Ammon's horn (tissue), 1 donor: ENCODE measurements at regions not wholly inside any gene's neighbourhood (a gene's known extent, or its start where the extent isn't known, plus 50 kb on each side); places are given as distances from the start of the nearest gene placed in this dataset.

Source experiments
- DNase-seq: peaks from one replicate; pipeline ENCODE4 v3.0.0-alpha.2; 2016; ENCODE audit warnings: low spot score

DNA sequence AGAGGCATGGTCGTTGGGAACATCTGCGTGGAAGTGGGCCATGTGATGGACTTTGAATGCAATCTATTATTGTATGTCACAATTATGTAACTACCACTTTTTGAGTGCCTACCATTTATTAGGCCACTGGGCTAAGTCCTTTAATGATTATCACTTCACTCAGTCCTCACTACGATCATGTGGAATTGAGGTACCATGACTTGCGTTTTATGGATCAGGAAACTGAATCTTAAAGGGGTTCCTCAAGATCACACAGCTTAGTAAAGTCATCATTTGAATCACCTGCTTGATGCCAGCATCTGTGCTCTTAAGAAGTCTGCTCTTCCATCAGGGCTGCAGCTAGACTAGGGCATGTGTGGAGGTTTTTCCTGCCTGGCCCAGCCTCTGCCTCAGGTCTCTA, 136.7 kb downstream of the DAD1 start:
- no peak for DNase-seq

DNA sequence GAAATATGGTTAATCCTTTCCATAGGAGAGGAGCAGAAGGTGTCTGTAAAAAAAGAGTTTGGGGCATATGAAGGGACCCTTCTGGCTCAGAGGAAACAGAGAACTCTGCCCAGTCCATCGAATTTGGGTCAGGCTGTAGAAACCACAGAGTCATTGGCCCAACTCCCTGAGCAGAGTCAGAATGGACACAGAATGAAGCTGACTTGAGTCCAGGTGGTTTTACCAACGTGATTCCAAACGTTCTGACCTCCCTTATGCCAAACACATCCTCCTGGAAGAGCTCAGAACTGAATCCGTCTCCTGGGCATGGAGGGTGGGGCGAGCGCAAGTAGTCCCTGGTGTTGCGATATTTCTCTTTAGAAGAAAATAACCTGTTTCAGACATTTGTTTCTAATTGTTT, 138.8 kb downstream of the DAD1 start:
- no peak for DNase-seq

DNA sequence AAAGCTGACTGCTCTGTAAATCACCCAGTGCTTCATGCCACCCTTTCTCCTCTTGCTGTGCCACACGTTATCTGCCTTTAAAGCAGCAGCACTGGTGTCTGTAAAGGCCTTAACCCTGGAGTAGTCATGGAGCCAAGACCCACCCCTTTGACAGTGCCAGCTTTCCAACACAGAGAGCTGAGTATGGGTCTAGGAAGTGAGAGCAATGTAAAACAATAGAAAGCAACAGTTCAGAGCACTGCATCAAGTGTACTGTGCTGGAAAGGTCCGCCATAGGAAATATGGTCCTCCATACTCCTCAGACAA, 139.5 kb downstream of the DAD1 start:
- no peak for DNase-seq

DNA sequence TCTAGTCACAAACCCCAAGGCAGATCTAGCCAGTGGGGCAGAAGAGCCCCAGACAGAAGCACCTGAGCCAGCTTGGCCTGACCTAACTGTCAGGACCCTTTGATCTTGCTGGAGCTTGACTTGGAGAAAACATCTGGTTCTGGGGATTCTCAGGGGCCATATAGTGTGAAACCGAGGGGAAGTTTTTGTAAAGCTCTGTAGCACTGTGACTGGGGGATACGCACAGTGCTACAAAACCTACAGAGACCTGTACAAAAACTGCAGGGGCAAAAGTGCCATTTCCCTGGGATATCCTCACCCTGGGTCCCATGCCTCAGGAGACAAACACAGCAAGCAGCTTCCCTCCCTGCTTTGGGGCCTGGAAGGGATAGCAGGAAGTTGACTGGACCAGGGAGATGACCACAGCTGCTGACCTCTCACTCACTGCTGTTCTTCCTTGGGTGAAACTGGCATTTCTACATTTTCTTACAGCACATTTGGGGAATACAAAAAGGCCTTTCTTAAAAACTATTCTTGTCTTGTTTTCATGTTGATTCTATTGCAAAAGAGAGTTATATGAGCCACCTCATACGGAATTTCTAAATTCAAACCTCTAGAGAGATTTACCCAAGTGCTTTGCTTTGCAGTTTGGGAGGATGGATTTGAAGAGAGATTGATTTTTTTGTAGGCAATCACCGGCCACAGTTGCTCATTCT, 140.0 kb downstream of the DAD1 start:
- DNase-seq = peak; percentile 42

DNA sequence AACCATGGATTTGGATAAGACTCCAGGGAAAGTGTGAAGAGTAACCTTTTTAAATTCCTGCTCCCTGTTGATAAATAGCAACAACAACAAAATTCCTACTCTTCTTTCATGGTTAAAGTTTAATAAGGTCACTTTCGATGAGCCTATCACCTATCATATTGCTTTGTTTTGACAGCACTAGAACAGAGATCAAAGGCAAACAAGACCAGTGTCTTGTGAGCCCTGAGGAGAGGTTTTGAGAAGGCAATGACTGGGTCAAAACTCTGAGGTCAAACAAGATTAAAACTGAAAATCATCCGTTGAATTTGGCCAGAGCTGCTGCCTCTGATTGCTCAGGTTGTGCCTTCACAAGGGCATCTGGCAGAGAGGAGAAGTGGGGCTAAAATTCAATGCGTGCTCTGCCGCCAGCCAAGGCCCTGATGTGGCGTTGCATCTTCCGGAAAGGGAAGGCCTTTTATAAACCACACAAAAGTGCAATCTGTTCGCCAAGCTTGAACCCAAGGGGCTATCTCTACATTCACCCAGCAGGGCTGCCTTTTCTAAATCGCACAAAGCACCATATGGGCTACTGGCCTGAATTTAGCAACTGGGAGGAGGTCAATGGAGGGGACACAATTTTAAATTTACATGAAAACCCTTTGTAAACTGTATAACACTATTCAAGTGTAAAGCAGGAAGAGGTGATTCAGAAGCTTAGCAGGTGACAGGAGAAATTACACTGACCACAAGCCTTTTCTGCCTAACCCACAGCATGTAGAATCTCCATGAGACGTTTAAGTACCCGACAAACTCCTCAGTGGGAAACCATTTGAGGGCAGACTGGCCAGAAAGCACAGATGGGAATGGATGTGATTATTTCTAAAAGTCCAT, 140.8 kb downstream of the DAD1 start:
- DNase-seq = peak; percentile 31

DNA sequence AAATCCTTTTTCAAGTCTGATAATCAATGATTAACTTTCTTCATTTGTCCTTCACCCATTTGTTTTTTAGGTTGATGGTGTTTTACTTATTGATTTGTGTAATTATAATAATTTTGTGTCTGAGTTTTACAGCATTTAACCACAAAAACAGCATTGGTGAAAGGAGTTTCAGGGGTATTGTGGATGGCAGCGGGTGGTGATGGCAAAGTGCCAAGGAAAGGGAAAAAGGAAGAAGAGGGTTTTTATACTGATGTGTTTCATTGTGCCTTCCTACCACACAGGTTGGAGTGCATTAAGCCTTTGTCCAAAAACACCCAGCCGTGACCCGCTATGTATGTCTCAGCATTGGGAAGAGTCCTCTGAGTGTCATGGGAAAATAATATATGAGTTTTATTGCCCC, 150.3 kb downstream of the DAD1 start:
- DNase-seq = no peak

DNA sequence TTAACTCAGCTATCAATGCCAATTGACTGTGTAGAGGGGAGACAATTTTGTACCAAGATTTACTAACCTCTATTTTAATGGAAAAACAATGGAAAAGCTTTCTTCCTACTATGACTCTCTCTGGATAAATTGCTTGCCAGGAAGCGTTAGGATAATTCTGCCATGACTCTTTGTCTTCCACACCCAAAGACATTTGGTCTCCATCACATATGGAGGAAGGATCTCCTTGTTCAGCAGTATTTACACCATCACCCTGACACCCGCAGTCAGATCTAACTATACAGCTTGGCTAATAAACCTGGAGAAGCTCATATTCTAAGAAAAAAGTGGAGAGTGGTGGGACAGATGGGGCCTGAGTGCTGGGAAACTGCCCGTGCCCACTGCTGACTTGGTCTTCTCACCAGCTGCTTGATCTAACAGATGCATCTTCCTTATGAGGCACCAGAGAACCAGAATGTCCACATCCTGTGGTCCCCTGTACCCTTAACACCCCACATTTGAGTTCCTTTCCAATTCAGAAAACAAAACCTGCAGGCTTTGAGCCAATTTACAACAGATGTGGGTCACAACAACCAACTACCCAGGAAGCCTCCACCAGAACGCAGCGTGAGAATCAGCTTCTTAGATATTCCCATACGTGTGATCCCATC, 154.0 kb downstream of the DAD1 start:
- no peak for DNase-seq

DNA sequence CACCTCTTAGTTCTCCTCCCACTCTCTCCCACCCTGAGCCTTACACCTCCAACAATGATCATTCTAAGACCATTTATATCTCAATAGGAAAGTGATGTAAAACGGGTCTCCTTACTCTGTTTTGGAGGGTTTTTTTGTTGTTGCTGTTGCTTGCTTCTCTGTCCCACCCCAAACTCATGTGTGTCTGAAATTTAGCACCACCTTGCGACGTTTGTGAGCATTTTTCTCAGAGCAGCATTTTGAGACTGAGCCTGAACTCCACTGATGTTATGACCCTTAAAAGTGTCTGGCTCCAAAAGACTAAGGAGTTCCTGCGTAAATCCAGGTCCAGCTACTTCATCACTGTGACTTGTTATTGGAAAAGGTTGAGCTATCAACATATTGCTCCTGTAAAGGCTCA, 155.0 kb downstream of the DAD1 start:
- DNase-seq = no peak

DNA sequence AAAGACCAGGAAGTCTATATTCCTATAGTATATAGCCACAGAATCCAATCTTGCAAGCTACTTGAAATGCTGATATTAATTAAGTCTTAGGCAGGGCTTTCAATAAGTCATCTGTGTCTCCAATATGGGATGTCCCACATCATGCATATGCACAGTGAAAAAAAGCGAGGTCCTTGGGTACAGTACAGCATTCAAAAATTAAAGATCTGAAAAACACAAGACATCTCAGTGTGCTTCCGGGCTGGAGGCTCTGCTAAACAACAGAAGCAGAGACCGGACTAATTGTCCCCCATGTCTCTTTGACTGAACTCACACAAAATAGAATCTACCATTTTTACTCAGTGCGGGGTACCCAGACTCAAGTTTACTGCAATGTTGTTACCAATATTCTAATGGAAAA, 156.0 kb downstream of the DAD1 start:
- DNase-seq = no peak

DNA sequence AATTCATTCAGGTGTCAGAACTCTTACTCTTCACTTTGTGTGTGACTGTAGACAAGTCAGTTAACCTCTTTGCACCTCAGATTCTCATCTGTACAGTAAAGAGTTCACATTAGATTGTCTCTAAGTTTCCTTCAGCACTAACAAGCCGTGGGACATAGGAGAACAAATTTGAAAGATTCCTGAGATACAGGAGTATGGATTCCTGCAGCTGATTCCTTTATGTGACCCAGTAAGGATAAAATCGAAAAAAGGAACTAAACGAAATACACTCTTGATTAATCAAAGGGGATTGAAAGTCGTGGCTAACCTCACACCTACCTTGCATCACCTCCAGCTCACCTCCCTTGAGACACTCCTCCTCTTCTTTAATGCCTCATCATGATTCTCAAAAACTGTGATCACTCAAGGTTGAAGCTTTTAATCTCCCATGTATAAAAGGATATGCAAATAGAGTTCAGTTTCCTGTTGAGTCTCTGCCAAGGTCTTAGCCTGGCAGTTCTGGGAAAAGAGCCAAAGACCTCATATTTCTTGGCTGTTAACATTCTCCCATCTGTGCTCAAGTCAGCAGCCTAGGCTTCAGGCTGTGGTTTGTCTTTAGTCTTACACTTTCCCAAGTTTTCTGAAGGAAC, 156.6 kb downstream of the DAD1 start:
- peak; percentile 82 for DNase-seq

DNA sequence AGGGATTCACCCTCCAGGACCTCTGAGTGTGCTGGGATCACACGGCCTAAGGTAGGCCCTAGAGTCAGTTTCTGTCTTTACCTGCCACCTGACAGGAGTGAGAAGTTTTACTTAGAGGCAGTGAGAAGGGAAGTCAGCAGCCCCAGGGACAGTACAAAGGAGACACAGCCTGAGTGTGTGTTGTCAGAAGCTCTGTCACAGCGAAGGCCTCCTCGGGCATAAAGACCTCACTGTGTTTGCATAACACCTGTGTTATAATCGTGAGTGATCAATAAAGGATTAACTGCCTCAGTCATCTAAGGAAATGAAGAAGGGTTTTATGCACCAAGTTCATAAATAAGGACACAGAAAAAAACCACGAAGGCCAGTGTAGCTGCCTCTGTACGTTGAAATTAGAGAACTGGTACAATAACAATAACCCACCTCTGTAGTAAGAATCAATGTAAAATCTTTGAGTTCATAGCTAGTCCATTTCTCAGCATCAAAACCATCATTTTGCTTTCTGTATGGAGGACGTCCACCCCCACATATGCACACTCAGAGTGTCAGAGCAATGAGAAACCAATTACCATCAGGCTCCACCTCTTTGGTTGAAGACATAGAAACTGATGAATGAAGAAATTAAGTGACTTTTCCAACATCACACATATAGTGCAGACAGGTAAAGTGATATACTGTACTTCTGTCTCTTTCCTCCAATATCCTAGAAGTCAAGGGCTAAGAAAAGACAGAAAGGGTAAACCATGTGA, 159.3 kb downstream of the DAD1 start:
- DNase-seq = no peak

DNA sequence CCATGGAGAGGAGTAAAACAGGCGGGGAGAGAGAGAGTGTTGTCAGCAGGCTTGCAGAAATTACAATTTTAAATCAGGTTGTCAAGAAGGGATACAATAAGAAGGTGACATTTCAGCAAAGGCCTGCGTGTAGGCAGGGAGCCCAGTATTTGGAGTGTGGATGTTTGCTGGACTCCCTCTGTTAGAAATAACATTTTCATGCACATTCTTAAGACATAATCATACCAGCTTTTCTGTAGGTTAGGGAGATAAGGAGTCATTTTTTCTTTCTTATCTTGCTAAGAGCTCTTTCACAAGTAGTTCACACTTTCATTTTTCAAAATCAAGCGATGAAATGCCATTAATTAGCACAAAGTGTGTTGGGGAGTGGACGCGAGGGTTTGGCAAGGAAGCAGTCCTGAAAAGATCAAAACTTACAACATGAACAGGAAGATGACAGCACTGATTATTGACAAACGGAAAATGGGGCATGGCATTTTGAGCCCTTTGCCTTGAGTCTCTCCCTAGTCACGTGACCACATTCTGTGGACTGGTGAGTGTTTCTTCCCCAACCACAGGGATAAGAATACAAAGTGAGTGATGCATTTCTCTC, 160.2 kb downstream of the DAD1 start:
- DNase-seq = peak; percentile 11

DNA sequence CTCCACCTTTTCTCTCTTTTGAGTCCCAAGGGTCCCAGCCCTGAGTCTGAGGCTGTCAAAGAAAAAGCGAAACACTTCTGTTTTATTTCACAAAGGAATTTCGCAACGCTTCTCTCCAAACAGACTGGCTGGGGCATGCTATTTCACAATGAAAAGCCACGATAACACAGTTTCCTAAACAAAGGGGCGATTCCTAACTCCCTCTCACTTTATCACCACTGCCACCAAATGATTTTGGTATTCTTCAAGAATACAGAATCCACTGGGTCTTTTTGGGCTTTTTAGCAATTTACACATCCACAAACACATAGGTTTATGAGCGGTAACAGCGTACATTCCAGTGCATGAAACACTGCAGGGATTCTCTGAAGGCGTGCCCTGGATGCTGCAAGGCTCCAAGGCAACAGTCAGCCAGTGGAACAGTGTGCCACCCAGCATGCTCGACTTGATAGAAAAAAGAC, 161.2 kb downstream of the DAD1 start:
- DNase-seq = peak; percentile 43

DNA sequence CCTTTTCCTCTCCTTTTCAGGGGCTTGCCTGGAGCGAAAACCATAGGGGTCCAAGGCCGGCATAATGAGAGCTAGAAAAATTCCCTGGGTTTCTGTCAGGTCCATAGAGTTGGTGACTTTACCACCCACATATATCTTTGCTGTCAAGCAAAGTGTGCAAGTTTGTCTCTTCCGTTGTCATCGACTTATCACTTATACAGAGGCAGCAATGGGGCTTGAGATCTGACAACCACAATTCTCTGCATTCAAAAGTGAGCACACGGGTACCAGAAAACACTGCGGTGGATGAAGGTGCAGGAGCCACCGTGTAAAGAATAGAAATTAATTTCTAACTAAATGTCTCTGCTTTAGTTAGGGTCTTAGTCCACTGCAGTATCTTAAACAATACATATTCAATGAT, 162.3 kb downstream of the DAD1 start:
- no peak for DNase-seq

DNA sequence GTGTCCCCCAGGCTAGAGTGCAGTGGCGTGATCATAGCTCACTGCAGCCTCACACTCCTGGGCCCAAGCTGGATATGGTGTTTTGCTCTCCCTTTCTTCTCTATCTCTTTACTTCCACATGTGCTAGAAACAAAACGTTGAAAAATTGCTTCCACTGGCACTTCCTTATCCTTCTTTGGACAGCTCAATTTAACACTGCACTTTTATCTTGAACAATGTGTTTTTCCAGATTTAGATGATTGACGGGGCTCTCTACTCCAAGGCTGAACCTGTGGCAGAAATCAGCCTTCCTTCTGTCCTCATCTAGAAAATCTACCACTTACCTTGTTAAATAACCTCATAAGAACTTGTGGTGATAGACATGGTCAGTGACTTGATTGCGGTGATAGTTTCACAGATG, 165.1 kb downstream of the DAD1 start:
- no peak for DNase-seq

DNA sequence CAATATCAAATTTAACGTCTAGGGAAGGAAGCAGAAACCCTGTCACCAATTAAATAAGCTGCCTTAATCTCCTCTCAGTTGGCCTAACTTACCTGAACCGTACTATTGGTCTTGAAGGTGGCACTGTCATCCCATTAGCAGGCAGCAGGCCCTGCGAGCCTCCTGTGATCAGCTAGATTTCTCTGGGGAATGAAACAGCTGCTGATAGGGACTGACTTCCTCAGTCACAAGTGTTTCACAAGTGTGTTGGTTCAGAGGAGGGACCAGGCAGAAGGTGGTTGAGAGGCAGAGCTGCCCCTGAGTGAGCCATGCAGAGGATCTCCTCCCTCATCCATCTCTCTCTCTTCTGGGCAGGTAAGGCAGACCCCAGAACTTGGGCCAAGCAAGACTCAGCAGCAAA, 166.8 kb downstream of the DAD1 start:
- DNase-seq = no peak

DNA sequence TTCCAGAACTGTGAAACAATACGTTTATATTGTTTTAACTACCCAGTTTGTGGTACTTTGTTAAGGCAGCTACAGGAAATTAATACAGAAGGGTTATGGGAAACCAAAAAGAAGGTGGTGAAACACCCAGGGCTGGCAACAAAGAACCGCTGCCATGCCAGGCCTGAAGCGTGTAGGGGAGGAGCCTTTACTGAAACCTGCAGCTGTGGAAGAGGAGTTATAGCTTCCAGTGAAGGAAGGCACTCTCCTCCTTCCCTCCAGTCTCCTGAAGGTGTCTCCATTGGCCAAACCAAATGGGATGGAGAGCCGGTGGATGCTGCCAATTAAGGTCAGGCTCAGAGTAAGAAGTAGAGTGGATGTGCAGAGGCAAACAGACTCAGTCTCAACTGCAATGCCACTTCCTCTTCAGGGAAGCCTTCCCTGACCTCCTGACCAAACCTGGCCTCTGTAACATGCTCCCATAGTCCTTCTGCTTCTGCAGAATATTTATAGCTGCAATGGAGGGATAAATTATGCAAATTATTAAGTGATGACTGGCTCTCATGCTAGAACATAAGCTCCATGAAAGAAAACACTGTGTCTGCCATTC, 168.3 kb downstream of the DAD1 start:
- DNase-seq = no peak

DNA sequence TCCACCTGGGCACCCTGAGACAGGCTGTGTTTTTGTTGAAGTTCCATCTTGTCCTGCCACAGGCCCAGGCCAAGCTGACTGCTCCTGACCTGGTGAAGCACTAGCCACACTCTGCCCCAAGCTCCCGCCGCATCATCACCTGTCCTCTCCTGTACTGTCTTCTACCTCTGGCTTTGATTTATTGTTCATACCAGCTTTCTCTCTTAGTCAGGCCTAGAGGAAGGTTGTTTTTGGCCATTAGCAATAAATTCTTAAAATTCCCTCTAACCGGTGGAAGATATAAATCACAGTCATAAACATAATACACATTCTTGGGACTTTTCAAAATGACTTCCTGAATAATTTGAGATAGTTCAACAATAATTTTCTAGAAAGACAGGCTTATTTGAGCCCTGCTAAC, 169.4 kb downstream of the DAD1 start:
- no peak for DNase-seq

DNA sequence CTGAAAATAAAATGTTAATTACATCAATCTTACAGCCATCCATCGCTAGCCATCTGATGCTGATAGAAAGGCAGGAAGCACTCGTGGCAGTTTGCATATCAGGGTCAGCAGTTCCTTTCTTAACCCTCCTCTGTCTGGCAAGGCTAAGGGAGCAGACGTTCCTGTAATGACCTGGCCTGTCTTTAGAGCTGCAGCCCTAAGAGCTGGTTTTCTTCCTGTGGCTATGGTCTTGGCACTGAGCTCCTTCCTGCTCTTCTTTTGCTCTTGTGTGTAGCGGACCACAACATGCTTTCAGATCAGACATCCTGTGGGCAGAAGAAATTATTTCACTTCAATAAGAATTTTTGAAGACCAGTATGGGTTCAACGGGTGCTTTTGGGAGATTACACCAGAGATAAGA, 170.4 kb downstream of the DAD1 start:
- no peak for DNase-seq

DNA sequence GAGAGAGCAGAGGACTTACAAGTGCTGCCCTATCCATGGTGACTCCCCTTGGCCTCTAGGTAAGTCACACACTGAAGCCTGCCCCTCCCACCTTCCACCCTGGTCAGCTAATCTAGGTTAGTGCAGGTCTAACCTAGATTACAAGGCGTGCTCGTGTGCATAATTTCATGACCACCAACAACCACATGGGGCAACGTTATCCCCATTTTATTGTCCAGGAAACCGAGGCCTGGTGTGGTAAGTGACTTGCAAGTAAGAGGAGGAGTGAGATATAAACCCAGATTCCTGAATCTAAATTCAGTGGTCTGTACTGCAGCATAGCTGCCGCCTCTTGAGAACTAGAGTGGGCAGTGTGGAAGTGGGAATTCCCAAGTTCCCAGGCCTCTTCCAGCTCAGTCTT, 171.1 kb downstream of the DAD1 start:
- DNase-seq = no peak

DNA sequence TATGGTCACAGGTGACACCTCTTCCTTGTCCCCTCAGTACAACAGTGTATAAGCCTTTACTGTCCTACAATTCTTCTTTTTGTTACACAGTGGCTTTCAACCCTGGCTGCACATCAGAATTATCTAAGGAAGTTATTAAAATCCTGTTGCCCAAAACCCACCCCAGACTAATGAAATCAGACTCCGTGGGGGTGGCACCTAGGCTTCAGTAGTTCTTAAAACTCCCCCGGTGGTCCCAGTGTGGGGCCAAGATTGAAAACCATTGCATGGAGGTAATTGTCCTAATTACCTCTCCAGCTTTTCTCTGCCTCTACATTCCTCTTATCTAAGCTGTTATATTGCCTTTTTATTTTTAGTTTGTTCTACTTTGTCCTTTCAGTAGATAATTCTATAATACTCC, 172.8 kb downstream of the DAD1 start:
- DNase-seq = no peak
